Neutrophil (primary cell): ENCODE measurements at regions not wholly inside any gene's neighbourhood (a gene's known extent, or its start where the extent isn't known, plus 50 kb on each side); places are given as distances from the start of the nearest gene placed in this dataset.

Experiments
- H3K27ac ChIP-seq: fragments of 200-600 bp; sonication (generic); 2 replicates; pipeline ENCODE4 v1.5.1; 2016; ENCODE audit warnings: mild to moderate bottlenecking, moderate library complexity
- H3K27me3 ChIP-seq: fragments of 200-600 bp; sonication (generic); 2 replicates; pipeline ENCODE4 v1.6.0; 2016; ENCODE audit warnings: mild to moderate bottlenecking
- H3K36me3 ChIP-seq: fragments of 200-600 bp; sonication (generic); 2 replicates; pipeline ENCODE4 v1.5.1; 2017
- H3K4me1 ChIP-seq, 2 experiments: fragments of 200-600 bp in 1 of 2; sonication (generic) in 1 of 2; 1 replicate in 1 of 2; 2 replicates in 1 of 2; pipeline versions ENCODE4 v1.5.1 to v1.6.1; 2013 to 2016; ENCODE audit warnings: low read depth in 1 of 2, low read length in 1 of 2, mild to moderate bottlenecking in 1 of 2, moderate library complexity in 1 of 2; ENCODE audit not compliant: control insufficient read depth in 1 of 2, insufficient read depth in 1 of 2
- H3K4me3 ChIP-seq, 2 experiments: fragments of 200-600 bp in 1 of 2; sonication (generic) in 1 of 2; 1 replicate in 1 of 2; 2 replicates in 1 of 2; pipeline ENCODE4 v1.5.1; 2013 to 2016; ENCODE audit warnings: low read depth in 1 of 2, low read length in 1 of 2, mild to moderate bottlenecking in 1 of 2, moderate library complexity in 1 of 2
- H3K9me3 ChIP-seq: fragments of 200-600 bp; sonication (generic); 2 replicates; pipeline ENCODE4 v1.5.1; 2016
- CTCF ChIP-seq: fragments of 200-600 bp; sonication (generic); IDR thresholded peaks from 2 replicates; pipeline ENCODE4 v1.5.1; 2016; ENCODE audit warnings: antibody characterized with exemption

GRCh38 chr20:57890202-57890800, 180.5 kb upstream of the PMEPA1 start:
- Histone ChIP-seq H3K27ac (no peak overlapping the region), H3K4me3 (no peak overlapping the region), H3K27me3 (peaks cover 3% of the 10 kb centered on the region), H3K36me3 (no peaks in the 10 kb centered on the region), H3K4me1 (no peaks in the 10 kb centered on the region), H3K9me3 (no peaks in the 10 kb centered on the region)
- TF ChIP-seq CTCF = no peak

GRCh38 chr20:57888591-57888990, 178.8 kb upstream of the PMEPA1 start:
- Histone ChIP-seq H3K36me3 (no peaks in the 10 kb centered on the region), H3K4me3 (no peak overlapping the region), H3K27me3 (peaks cover 3% of the 10 kb centered on the region), H3K27ac (no peak overlapping the region), H3K4me1 (no peaks in the 10 kb centered on the region), H3K9me3 (no peaks in the 10 kb centered on the region)
- TF ChIP-seq CTCF = no peak

- H3K4me3 ChIP-seq = no peak overlapping the region
- H3K27ac ChIP-seq = no peak overlapping the region
- H3K36me3 ChIP-seq = no peaks in the 10 kb centered on the region
- no peaks in the 10 kb centered on the region for H3K27me3 ChIP-seq
- TF ChIP-seq CTCF = no peak
- no peaks in the 10 kb centered on the region for H3K4me1 ChIP-seq
- no peaks in the 10 kb centered on the region for H3K9me3 ChIP-seq
These were observed 175.1 kb upstream of the PMEPA1 start for GRCh38 chr20:57884956-57885355.

GRCh38 chr20:57883761-57884160, 173.9 kb upstream of the PMEPA1 start:
- Histone ChIP-seq H3K4me3 (no peak overlapping the region), H3K36me3 (no peaks in the 10 kb centered on the region), H3K9me3 (no peaks in the 10 kb centered on the region), H3K27ac (no peak overlapping the region), H3K27me3 (no peaks in the 10 kb centered on the region), H3K4me1 (no peaks in the 10 kb centered on the region)
- TF ChIP-seq CTCF = no peak

- Histone ChIP-seq H3K36me3 (no peaks in the 10 kb centered on the region), H3K9me3 (no peaks in the 10 kb centered on the region), H3K27me3 (no peaks in the 10 kb centered on the region), H3K27ac (no peak overlapping the region), H3K4me1 (no peaks in the 10 kb centered on the region), H3K4me3 (no peak overlapping the region)
- no peak for TF ChIP-seq CTCF
These were observed 173.4 kb upstream of the PMEPA1 start for GRCh38 chr20:57883224-57883623.
